WTC11 (cell line): ENCODE measurements at regions not wholly inside any gene's neighbourhood (a gene's known extent, or its start where the extent isn't known, plus 50 kb on each side); places are given as distances from the start of the nearest gene placed in this dataset.

Experiments used
- ATAC-seq: fragments of 200-7000 bp; cut with Tn5 transposase; 2 replicates; pipeline ENCODE4 v1.10.0; 2021; ENCODE audit warnings: mild to moderate bottlenecking, moderate library complexity
- CTCF ChIA-PET: fragments of 300-600 bp; sonication (Branson Sonifier 250); formaldehyde crosslinking; loops from one replicate; lab custom pipeline; 2021; ENCODE audit warnings: antibody characterized with exemption; lab: Charles Lee
- POLR2A ChIA-PET: fragments of 350-600 bp; sonication (Branson Sonifier 250); formaldehyde crosslinking; loops from one replicate; lab custom pipeline; 2021; ENCODE audit warnings: antibody characterized with exemption; lab: Charles Lee
- DNase-seq: peaks from one replicate; pipeline ENCODE4 v3.0.0; 2021; ENCODE audit warnings: low spot score
- H3K27ac Mint-ChIP-seq: 2 replicates; pipeline ENCODE4 v1.8.0; 2021; ENCODE audit warnings: mixed read lengths
- H3K27me3 Mint-ChIP-seq: 2 replicates; pipeline ENCODE4 v1.8.0; 2021; ENCODE audit warnings: low read depth, mild to moderate bottlenecking, moderate library complexity, mixed read lengths
- H3K36me3 Mint-ChIP-seq: 2 replicates; pipeline ENCODE4 v1.8.0; 2021; ENCODE audit warnings: mixed read lengths
- H3K4me1 Mint-ChIP-seq: 2 replicates; pipeline ENCODE4 v1.8.0; 2022; ENCODE audit warnings: mixed read lengths
- H3K4me3 Mint-ChIP-seq: 2 replicates; pipeline ENCODE4 v1.8.0; 2021; ENCODE audit warnings: mild to moderate bottlenecking, moderate library complexity, mixed read lengths
- H3K9me3 Mint-ChIP-seq: 2 replicates; pipeline ENCODE4 v1.8.0; 2021; ENCODE audit warnings: mixed read lengths
- CTCF ChIP-seq: fragments of 200-600 bp; IDR thresholded peaks from 2 replicates; pipeline ENCODE4 v1.8.0; 2022; ENCODE audit warnings: antibody characterized with exemption
- E2F1 ChIP-seq: sonication (generic); formaldehyde crosslinking; IDR thresholded peaks from 2 replicates; pipeline ENCODE4 v1.8.0; 2022; ENCODE audit warnings: mild to moderate bottlenecking, missing genetic modification reagents
- MXD4 ChIP-seq: fragments of 250-450 bp; sonication (Bioruptor Pico); IDR thresholded peaks from 2 replicates; pipeline ENCODE4 v1.8.0; 2021; ENCODE audit warnings: mild to moderate bottlenecking, moderate library complexity, borderline replicate concordance
- NR3C1 ChIP-seq: sonication (generic); formaldehyde crosslinking; conservative IDR thresholded peaks from 2 replicates; pipeline ENCODE4 v1.8.1; 2023; ENCODE audit warnings: low read depth, mild to moderate bottlenecking, missing genetic modification reagents
- RORB ChIP-seq: fragments of 250-450 bp; sonication (Bioruptor Pico); IDR thresholded peaks from 2 replicates; pipeline ENCODE4 v1.9.0; 2021; ENCODE audit warnings: mild to moderate bottlenecking
- TEAD1 ChIP-seq: sonication (generic); formaldehyde crosslinking; IDR thresholded peaks from 2 replicates; pipeline ENCODE4 v1.8.0; 2022; ENCODE audit warnings: mild to moderate bottlenecking, missing genetic modification reagents
- TEAD4 ChIP-seq: sonication (generic); formaldehyde crosslinking; IDR thresholded peaks from 2 replicates; pipeline ENCODE4 v1.8.0; 2022; ENCODE audit warnings: mild to moderate bottlenecking, missing genetic modification reagents
- ZNF232 ChIP-seq: sonication (generic); formaldehyde crosslinking; IDR thresholded peaks from 2 replicates; pipeline ENCODE4 v1.8.0; 2022; ENCODE audit warnings: mild to moderate bottlenecking, missing genetic modification reagents
- ZNF416 ChIP-seq: fragments of 250-450 bp; sonication (Bioruptor Pico); IDR thresholded peaks from 2 replicates; pipeline ENCODE4 v1.9.0; 2021; ENCODE audit warnings: mild to moderate bottlenecking, inconsistent platforms
- ZNF671 ChIP-seq: fragments of 250-450 bp; sonication (Bioruptor Pico); IDR thresholded peaks from 2 replicates; pipeline ENCODE4 v1.8.0; 2021; ENCODE audit warnings: mild to moderate bottlenecking
- TF ChIP-seq, protein P1 (sequence below): fragments of 250-450 bp; sonication (Bioruptor Pico); IDR thresholded peaks from 2 replicates; pipeline ENCODE4 v1.9.0; 2021; ENCODE audit warnings: mild to moderate bottlenecking, borderline replicate concordance
- TF ChIP-seq, protein P2 (sequence below): fragments of 250-450 bp; sonication (Bioruptor Pico); IDR thresholded peaks from 2 replicates; pipeline ENCODE4 v1.9.0; 2021; ENCODE audit warnings: moderate library complexity, mild to moderate bottlenecking, inconsistent platforms, borderline replicate concordance
- TF ChIP-seq, protein P3 (sequence below): fragments of 250-450 bp; sonication (Bioruptor Pico); IDR thresholded peaks from 2 replicates; pipeline ENCODE4 v1.9.0; 2021; ENCODE audit warnings: mild to moderate bottlenecking
- TF ChIP-seq, protein P4 (sequence below): sonication (generic); formaldehyde crosslinking; IDR thresholded peaks from 2 replicates; pipeline ENCODE4 v1.8.1; 2023; ENCODE audit warnings: mild to moderate bottlenecking, missing genetic modification reagents, moderate library complexity
- TF ChIP-seq, protein P5 (sequence below): fragments of 250-450 bp; sonication (Bioruptor Pico); IDR thresholded peaks from 2 replicates; pipeline ENCODE4 v1.9.0; 2021; ENCODE audit warnings: mild to moderate bottlenecking

DNA sequence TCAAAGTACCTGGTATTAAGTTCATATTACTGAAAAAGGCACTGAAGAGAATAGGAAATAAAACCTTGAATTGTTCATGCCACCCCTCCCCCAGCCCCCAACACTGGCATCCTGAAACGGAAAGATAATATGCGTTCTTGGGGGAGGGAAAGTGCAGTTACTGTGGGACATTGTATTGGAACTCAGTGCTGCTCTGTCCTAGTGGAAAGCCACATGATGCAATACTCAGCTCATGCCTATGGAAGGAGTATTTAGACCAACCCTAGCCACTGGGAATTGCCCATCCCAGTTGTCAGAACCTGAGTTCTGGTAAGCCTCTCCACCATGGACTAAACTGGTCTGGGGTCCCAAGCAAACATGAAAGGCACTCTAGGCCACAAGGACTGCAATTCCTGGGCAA lies 680.8 kb upstream of the BCHE start (continued):
- TF ChIP-seq, protein P1, sequence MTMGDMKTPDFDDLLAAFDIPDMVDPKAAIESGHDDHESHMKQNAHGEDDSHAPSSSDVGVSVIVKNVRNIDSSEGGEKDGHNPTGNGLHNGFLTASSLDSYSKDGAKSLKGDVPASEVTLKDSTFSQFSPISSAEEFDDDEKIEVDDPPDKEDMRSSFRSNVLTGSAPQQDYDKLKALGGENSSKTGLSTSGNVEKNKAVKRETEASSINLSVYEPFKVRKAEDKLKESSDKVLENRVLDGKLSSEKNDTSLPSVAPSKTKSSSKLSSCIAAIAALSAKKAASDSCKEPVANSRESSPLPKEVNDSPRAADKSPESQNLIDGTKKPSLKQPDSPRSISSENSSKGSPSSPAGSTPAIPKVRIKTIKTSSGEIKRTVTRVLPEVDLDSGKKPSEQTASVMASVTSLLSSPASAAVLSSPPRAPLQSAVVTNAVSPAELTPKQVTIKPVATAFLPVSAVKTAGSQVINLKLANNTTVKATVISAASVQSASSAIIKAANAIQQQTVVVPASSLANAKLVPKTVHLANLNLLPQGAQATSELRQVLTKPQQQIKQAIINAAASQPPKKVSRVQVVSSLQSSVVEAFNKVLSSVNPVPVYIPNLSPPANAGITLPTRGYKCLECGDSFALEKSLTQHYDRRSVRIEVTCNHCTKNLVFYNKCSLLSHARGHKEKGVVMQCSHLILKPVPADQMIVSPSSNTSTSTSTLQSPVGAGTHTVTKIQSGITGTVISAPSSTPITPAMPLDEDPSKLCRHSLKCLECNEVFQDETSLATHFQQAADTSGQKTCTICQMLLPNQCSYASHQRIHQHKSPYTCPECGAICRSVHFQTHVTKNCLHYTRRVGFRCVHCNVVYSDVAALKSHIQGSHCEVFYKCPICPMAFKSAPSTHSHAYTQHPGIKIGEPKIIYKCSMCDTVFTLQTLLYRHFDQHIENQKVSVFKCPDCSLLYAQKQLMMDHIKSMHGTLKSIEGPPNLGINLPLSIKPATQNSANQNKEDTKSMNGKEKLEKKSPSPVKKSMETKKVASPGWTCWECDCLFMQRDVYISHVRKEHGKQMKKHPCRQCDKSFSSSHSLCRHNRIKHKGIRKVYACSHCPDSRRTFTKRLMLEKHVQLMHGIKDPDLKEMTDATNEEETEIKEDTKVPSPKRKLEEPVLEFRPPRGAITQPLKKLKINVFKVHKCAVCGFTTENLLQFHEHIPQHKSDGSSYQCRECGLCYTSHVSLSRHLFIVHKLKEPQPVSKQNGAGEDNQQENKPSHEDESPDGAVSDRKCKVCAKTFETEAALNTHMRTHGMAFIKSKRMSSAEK (CRISPR knock-in tag) = no peak
- TF ChIP-seq MXD4 (CRISPR knock-in tag) (no peak), TEAD4 (CRISPR knock-in tag) (no peak), ZNF671 (CRISPR knock-in tag) (no peak), ZNF416 (CRISPR knock-in tag) (no peak)
- TF ChIP-seq, protein P2, sequence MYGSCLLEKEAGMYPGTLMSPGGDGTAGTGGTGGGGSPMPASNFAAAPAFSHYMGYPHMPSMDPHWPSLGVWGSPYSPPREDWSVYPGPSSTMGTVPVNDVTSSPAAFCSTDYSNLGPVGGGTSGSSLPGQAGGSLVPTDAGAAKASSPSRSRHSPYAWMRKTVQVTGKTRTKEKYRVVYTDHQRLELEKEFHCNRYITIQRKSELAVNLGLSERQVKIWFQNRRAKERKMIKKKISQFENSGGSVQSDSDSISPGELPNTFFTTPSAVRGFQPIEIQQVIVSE = no peak
- TF ChIP-seq, protein P3, sequence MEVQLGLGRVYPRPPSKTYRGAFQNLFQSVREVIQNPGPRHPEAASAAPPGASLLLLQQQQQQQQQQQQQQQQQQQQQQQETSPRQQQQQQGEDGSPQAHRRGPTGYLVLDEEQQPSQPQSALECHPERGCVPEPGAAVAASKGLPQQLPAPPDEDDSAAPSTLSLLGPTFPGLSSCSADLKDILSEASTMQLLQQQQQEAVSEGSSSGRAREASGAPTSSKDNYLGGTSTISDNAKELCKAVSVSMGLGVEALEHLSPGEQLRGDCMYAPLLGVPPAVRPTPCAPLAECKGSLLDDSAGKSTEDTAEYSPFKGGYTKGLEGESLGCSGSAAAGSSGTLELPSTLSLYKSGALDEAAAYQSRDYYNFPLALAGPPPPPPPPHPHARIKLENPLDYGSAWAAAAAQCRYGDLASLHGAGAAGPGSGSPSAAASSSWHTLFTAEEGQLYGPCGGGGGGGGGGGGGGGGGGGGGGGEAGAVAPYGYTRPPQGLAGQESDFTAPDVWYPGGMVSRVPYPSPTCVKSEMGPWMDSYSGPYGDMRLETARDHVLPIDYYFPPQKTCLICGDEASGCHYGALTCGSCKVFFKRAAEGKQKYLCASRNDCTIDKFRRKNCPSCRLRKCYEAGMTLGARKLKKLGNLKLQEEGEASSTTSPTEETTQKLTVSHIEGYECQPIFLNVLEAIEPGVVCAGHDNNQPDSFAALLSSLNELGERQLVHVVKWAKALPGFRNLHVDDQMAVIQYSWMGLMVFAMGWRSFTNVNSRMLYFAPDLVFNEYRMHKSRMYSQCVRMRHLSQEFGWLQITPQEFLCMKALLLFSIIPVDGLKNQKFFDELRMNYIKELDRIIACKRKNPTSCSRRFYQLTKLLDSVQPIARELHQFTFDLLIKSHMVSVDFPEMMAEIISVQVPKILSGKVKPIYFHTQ (CRISPR knock-in tag) = no peak
- TF ChIP-seq, protein P4, sequence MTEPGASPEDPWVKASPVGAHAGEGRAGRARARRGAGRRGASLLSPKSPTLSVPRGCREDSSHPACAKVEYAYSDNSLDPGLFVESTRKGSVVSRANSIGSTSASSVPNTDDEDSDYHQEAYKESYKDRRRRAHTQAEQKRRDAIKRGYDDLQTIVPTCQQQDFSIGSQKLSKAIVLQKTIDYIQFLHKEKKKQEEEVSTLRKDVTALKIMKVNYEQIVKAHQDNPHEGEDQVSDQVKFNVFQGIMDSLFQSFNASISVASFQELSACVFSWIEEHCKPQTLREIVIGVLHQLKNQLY (CRISPR knock-in tag) = no peak

- ATAC-seq (peak; percentile 94), DNase-seq (peak; percentile 58)
- ChIA-PET CTCF (no interaction called here), POLR2A (no interaction called here)
- H3K4me1 Mint-ChIP-seq = peaks cover 5% of the 10 kb centered on the region
- H3K27me3 Mint-ChIP-seq = peaks cover 5% of the 10 kb centered on the region
- no peak overlapping the region for H3K27ac Mint-ChIP-seq
- H3K4me3 Mint-ChIP-seq = no peak overlapping the region
- H3K36me3 Mint-ChIP-seq = peaks cover 24% of the 10 kb centered on the region
- H3K9me3 Mint-ChIP-seq = peaks cover 49% of the 10 kb centered on the region
- TF ChIP-seq CTCF (no peak), E2F1 (CRISPR knock-in tag) (no peak), ZNF232 (CRISPR knock-in tag) (no peak), RORB (CRISPR knock-in tag) (no peak), NR3C1 (no peak), TEAD1 (CRISPR knock-in tag) (no peak), TEAD4 (CRISPR knock-in tag) (no peak)
- TF ChIP-seq, protein P2 = no peak
- TF ChIP-seq, protein P5, sequence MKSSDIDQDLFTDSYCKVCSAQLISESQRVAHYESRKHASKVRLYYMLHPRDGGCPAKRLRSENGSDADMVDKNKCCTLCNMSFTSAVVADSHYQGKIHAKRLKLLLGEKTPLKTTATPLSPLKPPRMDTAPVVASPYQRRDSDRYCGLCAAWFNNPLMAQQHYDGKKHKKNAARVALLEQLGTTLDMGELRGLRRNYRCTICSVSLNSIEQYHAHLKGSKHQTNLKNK (CRISPR knock-in tag) = no peak
- TF ChIP-seq, protein P1 (CRISPR knock-in tag) = no peak
Observed at GRCh38 chr3:166510382-166510781, 673.2 kb upstream of the BCHE start.
